ENCODE measurements at regions not wholly inside any gene's neighbourhood (a gene's known extent, or its start where the extent isn't known, plus 50 kb on each side); places are given as distances from the start of the nearest gene placed in this dataset.
"Not testable (repeated sequence)": the region's sequence is repeated elsewhere in the genome, so short reads cannot be mapped to it uniquely, and the experiment has no call there.

DNA sequence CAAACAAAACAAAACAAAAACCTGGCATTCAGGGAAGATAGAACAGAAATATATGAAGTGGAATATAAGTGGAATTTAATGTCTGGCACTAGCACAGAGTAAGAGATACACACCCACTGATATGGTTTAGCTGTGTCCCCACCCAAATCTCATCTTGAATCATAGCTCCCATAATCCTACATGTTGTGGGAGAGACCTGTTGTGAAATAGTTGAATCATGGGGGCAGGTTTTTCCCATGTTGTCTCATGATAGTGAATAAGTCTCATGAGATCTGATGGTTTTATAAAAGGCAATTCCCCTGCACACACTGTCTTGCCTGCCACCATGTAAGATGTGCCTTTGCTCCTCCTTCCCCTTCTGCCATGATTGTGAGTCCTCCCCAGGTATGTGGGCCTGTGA, 200.1 kb upstream of the RGS17 start:
- not testable (repeated sequence) for H3K4me3 ChIP-seq, H3K27me3 ChIP-seq, DNase-seq, H3K9me3 ChIP-seq, H3K36me3 ChIP-seq

DNA sequence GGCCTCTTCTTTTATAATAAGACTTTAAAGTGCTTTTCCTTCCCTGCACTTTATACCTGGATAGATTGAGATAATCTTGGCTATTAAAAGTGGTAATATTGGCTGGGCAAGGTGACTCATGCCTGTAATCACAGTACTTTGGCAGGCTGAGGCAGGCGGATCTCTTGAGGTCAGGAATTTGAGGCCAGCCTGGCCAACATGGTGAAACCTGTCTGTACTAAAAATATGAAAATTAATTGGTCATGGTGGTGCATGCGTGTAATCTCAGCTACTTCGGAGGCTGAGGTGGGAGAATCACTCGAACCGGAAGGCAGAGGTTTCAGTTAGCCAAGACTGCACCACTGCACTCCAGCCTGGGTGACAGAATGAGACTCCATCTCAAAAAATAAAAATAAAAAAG, 197.1 kb upstream of the RGS17 start:
- Histone ChIP-seq H3K27me3 (no peaks in the 10 kb centered on the region), H3K4me3 (no peak overlapping the region), H3K9me3 (no peaks in the 10 kb centered on the region), H3K36me3 (no peaks in the 10 kb centered on the region)
- DNase-seq: peak; percentile 25

DNA sequence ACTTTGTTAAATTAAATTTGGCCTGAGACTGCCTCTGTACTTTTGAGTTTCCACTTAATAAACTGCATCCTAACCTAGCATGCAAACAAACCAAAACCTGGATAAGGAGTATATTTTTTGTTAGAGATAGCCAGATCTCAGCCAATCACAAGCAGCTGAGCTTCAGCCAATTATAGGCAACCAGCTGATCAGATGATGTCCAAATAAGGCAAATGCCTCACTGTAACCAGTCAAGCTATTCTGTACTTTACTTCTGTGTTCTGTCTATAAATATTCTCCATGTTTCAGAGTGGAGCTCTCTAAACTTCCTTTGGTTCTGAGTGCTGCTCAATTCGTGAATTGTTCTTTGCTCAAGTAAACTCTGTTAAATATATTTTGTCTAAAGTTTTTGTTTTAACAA, 194.6 kb upstream of the RGS17 start:
- Histone ChIP-seq H3K36me3 (no peaks in the 10 kb centered on the region), H3K27me3 (no peaks in the 10 kb centered on the region), H3K9me3 (no peaks in the 10 kb centered on the region), H3K4me3 (no peak overlapping the region)
- DNase-seq: no peak

DNA sequence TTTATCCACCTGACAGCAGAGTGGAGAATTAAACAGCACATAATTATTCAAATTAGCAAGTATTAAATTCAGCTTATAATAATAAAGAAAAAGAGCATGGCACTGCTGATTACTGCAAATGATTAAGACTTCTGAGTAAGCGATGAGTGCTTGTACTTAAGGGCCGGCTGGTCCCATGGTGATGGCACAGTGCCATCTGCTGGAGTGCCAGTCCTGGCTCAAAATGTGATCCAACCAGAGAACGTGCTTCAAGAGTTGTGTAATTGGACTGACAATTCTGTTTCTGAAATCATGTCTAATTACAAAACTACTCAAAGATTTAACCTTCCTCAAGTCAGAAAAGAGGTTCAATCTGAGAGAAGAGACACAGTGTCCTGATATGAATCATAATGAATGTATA, 181.6 kb upstream of the RGS17 start:
- Histone ChIP-seq H3K36me3 (no peaks in the 10 kb centered on the region), H3K4me3 (no peak overlapping the region), H3K27me3 (no peaks in the 10 kb centered on the region), H3K9me3 (no peaks in the 10 kb centered on the region)
- peak; percentile 46 for DNase-seq

DNA sequence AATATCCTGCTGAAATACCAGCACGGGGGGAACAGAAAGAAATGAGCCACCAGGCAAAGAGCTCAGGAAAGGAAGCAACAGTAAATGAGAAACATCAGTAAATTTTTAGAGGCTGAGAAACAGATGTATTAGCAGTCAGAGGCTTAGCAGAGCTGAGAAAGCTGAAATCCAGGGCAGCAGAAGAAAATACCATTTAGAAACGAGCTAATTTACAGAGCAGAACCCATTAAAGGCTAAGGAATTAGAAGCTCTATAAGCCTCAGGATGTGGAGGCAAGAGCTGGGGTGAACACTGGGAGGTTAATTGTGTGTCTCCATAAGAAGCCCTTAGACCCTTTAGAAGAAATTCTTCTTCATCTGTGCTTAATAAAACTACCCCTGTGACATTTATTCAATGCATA, 178.6 kb upstream of the RGS17 start:
- H3K27me3 ChIP-seq: no peaks in the 10 kb centered on the region
- no peak overlapping the region for H3K4me3 ChIP-seq
- DNase-seq: no peak
- H3K36me3 ChIP-seq: no peaks in the 10 kb centered on the region
- no peaks in the 10 kb centered on the region for H3K9me3 ChIP-seq

DNA sequence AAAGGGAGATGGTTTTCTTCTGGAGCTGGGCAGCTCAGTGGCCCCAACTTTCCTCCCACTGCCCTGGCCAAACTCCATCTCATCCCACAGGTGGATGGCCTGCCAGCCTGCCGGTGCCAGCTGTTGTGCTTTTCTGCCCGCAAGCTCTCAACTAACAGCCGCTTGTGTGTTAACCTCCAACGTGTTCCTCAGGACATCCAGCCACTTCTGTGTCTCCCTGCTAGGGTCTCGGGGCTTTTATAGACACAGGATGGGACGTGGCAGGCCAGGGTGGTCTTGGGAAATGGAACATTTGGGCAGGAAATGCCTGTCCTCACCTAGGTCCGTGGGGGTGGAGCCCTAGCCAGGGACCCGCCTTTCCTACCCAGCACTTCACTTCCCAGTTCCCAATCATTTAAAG, 171.1 kb upstream of the RGS17 start:
- H3K36me3 ChIP-seq: no peaks in the 10 kb centered on the region
- DNase-seq: no peak
- no peaks in the 10 kb centered on the region for H3K27me3 ChIP-seq
- no peaks in the 10 kb centered on the region for H3K9me3 ChIP-seq
- H3K4me3 ChIP-seq: no peak overlapping the region

DNA sequence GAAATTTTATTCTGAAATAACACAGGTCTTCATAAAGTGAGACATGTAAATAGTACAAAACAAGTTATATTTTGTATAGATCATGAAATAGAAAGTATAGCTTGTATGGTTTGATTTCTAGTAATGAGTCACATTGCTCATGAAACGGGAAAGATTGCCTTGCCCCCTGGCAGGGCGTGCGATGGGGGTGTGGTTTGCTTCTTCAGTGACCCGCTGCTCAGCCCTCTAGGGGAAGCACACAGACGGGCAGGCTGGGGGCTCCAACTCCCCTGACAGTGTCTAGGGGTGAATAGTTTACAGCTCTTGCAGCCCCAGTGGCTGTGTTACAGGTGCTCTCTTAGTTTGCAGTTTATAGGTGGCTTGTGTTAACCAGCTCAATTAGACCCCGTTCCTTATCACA, 170.5 kb upstream of the RGS17 start:
- no peaks in the 10 kb centered on the region for H3K27me3 ChIP-seq
- H3K4me3 ChIP-seq: no peak overlapping the region; the same call in 1 of the 2 replicates
- no peaks in the 10 kb centered on the region for H3K9me3 ChIP-seq
- DNase-seq: peak; percentile 61
- H3K36me3 ChIP-seq: no peaks in the 10 kb centered on the region

DNA sequence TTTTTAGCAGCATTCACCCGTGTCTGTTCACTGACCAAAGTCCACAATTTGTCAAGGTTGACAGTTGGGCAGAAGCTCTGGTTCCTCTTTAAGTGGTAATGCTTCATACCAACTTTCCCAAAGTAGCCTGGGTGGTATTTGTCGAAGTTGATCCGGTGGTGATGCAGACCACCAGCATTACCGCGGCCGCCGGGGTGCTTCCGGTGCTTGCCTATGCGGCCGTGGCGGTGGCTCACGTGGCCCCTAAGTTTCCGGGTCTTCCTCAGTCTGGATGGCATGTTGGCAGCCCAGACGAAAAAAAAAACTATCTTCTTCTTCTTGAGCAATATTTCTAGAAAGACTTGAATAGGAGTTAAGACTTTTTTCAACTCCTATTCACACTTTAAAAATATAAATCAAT, 151.4 kb upstream of the RGS17 start:
- H3K27me3 ChIP-seq, H3K36me3 ChIP-seq, DNase-seq, H3K9me3 ChIP-seq, H3K4me3 ChIP-seq: not testable (repeated sequence)

DNA sequence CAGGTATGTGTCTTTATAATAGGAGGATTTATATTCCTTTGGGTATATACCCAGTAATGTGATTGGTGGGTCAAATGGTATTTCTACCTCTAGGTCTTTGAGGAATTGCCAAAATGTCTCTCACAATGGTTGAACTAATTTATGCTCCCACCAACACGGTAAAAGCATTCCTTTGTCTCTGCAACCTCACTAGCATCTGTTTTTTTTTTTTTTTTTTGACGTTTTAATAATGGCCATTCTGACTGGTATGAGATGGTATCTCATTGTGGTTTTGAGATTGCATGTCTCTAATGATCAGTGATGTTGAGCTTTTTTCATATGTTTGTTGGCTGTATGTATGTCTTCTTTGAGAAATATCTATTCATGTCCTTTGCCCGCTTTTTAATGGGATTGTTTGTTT, 144.9 kb upstream of the RGS17 start:
- no peaks in the 10 kb centered on the region for H3K9me3 ChIP-seq

DNA sequence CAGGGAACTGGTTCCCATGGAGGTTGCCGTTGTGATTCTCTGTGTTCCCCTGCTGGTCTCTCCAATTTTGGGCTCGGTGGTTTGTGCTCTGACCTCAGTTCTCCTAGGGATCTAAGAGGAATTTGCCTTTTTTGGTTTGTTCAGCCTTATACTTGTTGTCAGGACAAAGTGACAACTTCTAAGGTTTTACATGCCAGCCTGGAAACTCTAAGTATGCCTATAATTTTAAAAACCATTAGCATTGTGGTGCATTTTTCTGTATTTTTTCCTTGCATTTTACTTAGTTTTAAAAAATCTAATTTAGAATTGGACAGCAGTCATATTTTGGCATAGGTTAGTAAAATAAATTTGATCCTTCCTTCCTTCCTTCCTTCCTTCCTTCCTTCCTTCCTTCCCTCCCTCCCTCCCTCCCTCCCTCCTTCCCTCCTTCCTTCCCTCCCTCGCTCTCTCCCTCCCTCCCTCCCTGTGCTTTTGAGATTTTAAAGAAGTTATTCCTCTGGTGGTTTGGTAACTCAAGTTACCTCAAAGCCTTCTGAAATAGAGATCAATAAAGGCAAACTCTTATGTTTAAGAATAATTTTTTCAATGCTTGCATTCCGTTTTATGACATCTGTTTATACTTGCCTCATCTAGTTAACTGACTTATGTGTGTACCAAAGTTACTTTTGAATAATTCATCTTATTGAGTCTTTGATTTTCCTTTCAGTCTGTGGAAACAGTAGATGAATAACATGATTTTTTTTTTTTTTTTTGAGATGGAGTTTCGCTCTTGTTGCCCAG, 141.3 kb upstream of the RGS17 start:
- no peaks in the 10 kb centered on the region for H3K9me3 ChIP-seq
- no peak for DNase-seq
- H3K36me3 ChIP-seq: no peaks in the 10 kb centered on the region
- H3K27me3 ChIP-seq: no peaks in the 10 kb centered on the region
- H3K4me3 ChIP-seq: no peak overlapping the region

More for the DNA sequence above, 144.9 kb upstream of the RGS17 start:
- no peak overlapping the region for H3K4me3 ChIP-seq
- H3K27me3 ChIP-seq: no peaks in the 10 kb centered on the region
- DNase-seq: no peak
- H3K36me3 ChIP-seq: no peaks in the 10 kb centered on the region

DNA sequence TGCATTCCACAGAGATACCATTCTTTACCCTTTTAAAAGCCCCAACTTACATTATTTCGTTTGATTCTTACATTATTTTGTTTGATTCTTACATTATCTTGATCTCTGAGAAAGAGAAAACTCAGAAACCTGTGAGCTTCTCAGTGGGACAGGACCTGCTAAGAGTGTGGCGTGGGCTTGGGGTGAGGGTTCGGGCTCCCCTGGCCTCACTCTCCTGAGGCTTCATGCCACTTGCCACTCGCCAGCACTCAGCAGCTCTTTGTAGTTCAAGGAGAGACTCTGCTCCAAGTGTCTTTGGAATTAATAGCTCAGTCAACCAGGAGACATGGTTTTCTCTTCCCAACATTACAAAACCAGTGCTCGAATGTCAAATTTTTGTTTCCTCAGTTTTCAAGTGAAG, 132.4 kb upstream of the RGS17 start:
- Histone ChIP-seq H3K36me3 (no peaks in the 10 kb centered on the region), H3K4me3 (no peak overlapping the region), H3K9me3 (no peaks in the 10 kb centered on the region), H3K27me3 (no peaks in the 10 kb centered on the region)
- no peak for DNase-seq

DNA sequence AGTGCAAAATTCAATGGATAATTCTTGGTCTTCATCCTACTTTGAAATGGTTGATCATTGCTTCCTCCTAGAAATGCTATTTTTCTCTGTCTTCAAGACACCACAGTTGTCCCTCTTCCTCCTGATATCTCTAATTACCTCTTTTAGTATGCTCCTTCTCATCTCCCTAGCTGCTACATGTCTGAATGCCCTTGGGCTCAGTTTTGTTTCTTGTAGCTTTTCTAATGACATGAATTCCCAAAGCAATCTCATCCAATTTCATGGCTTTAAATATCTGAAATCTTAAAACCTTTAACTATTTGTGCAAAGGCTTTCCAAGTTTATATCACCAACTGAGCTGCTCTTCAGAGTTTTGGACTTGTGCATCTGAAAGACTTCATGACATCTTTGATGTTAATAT, 120.2 kb upstream of the RGS17 start:
- Histone ChIP-seq H3K27me3 (no peaks in the 10 kb centered on the region), H3K4me3 (no peak overlapping the region), H3K9me3 (no peaks in the 10 kb centered on the region), H3K36me3 (no peaks in the 10 kb centered on the region)
- no peak for DNase-seq

DNA sequence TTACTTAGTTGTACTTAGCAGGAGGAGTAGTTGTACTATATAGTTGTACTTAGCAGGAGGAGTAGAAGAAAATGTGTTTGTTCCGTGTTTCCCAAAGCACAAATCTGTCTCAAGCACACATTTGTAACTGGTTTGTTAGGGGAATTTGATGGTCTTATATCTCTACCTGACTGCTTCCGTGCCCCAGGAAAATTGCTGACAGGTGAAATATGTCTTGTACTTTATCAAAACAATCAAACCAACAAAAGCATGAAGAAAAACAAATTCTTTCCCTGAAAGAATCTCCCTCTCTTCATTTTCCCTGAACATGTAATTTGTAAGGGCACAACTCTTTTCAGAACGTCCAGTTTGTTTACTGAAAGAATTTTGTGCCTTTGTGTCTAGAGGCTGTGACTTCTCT, 106.6 kb upstream of the RGS17 start:
- DNase-seq: no peak
- Histone ChIP-seq H3K27me3 (no peaks in the 10 kb centered on the region), H3K36me3 (no peaks in the 10 kb centered on the region), H3K9me3 (no peaks in the 10 kb centered on the region), H3K4me3 (no peak overlapping the region)

DNA sequence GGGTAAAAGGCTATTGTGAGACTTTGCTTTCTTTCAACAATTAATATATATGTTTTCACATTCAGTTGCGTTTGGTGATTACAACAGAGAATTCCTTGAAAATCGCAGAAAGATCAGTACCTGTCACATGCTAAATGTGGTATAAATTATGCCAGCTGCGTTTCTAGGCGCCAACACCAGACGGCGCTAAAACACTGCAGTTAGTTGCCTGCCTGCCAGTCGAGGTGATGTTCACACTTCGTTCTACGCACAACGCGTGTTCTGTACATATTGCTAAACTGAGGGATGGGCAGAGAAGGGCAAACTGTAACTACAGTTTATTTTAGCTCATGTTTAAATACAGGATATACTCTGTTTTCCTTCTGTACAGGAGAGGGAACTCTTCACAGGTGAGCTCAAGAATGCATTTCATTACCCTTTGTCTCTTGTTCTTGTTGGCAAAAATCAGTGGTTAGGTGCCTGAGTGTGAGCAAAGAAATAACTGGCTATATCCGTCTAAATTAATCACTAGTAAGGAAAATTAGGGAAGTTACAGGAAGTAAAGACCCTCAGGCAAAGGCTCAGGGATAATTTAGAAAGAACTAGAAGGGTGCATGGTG, 100.1 kb upstream of the RGS17 start:
- Histone ChIP-seq H3K36me3 (no peaks in the 10 kb centered on the region), H3K9me3 (no peaks in the 10 kb centered on the region)
- DNase-seq: peak; percentile 4

DNA sequence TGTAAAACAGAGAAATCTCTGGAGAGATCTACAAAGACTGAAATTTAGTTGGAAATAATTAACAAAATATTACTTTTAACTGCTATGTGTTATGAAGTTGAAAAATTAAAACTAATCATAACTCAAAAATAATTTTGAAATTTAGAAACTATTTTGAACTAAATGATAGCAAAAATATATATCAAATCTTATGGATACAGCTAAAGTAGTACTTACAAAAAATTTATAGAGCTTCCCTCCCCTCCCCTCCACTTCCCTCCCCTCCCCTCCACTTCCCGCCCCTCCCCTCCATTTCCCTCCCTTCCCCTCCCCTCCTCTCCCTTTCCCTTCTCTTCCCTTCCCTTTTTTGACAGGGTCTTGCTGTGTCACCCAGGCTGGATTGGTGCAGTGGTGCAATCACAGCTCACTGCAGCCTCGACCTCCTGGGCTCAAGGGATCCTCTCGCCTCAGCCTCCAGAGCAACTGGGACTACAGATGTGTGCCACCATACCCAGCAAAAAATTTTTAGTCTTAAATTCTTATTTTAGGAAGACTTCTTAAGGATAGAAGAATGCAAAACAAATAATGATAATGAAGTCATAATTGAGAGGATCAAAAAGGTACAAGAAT, 87.2 kb upstream of the RGS17 start:
- Histone ChIP-seq H3K9me3 (no peaks in the 10 kb centered on the region), H3K4me3 (no peak overlapping the region), H3K36me3 (no peaks in the 10 kb centered on the region), H3K27me3 (no peaks in the 10 kb centered on the region)
- no peak for DNase-seq

More for the DNA sequence above, 100.1 kb upstream of the RGS17 start:
- H3K27me3 ChIP-seq: no peaks in the 10 kb centered on the region
- no peak overlapping the region for H3K4me3 ChIP-seq

DNA sequence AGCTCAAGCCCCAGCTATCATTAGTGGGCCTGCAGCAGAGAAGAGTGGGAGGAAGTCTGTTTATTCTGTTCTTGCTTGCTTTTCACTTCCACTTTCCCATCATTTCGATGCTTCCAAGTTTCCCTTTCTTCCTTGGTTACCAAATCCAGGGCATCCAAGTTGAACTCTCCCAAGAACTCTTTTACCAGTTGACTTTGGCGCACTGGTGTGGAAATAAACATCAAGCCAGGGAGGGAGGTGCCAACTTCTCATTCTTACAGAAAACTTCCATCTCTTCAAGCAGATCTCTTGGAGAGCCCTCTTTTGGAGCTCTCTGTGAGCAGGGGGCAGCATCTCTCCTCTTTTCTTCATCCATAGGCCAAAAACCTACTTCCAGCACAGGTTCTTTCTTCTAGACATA, 85.7 kb upstream of the RGS17 start:
- no peak for DNase-seq
- Histone ChIP-seq H3K4me3 (no peak overlapping the region), H3K9me3 (no peaks in the 10 kb centered on the region), H3K36me3 (no peaks in the 10 kb centered on the region), H3K27me3 (no peaks in the 10 kb centered on the region)

DNA sequence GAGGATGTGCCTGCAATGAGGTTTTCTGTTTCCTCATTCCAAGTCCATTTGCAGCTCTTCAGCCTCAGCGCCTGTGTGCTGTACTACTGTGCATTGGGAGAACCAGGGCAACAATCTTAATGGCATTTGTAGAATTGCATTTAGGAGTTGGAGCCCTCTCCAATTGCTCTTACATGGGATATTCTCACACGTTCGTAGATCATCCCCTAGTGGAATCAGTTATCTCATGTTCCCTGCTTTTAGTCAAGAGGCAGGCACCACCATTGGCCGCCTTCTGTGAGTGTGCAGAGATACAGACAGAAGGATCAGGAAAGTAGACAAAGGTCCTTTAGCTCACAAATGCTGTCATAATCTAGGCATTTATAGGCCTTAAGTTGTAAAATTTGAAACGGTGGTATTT, 84.2 kb upstream of the RGS17 start:
- no peak for DNase-seq
- Histone ChIP-seq H3K9me3 (no peaks in the 10 kb centered on the region), H3K36me3 (no peaks in the 10 kb centered on the region), H3K27me3 (no peaks in the 10 kb centered on the region), H3K4me3 (no peak overlapping the region)

DNA sequence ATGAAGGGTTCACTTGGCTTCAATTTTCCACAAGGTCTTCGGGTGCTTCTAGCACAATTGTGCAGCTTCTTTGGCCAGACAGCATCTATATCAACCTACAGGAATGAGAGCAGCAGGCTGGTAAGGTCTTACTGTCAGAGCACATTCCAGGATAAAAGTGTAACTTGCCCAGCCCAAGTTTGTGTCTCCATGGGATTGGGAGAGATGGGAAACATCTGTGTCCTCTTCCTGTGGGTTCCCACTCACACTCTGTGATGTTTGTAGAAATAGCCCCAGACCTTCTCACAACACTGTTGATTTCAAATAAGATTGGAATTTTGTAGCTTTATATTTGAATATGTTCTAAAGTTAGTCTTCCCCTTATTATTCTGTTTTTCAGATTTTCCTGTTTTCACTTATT, 83.4 kb upstream of the RGS17 start:
- DNase-seq: no peak
- Histone ChIP-seq H3K4me3 (no peak overlapping the region), H3K36me3 (no peaks in the 10 kb centered on the region), H3K9me3 (no peaks in the 10 kb centered on the region), H3K27me3 (no peaks in the 10 kb centered on the region)

All from MG63 (cell line).